K562 (cell line): ENCODE measurements at regions not wholly inside any gene's neighbourhood (a gene's known extent, or its start where the extent isn't known, plus 50 kb on each side); places are given as distances from the start of the nearest gene placed in this dataset.

Source experiments
- ARHGAP35 ChIP-seq: fragments of 450-650 bp; IDR thresholded peaks from 2 replicates; pipeline ENCODE4 v1.6.1; 2018; ENCODE audit not compliant: partially characterized antibody
- HNRNPUL1 ChIP-seq: fragments of 200-400 bp; formaldehyde crosslinking; IDR thresholded peaks from 2 replicates; pipeline ENCODE4 v1.6.1; 2017; ENCODE audit warnings: low read length
- MTA1 ChIP-seq: fragments of 450-650 bp; IDR thresholded peaks from 2 replicates; pipeline ENCODE4 v1.6.1; 2017; ENCODE audit warnings: borderline replicate concordance
- MTA3 ChIP-seq: fragments of 450-650 bp; formaldehyde crosslinking; IDR thresholded peaks from 2 replicates; pipeline ENCODE4 v1.6.1; 2017; ENCODE audit warnings: mild to moderate bottlenecking, borderline replicate concordance
- NFIX ChIP-seq: fragments of 250-450 bp; sonication (Bioruptor Pico); IDR thresholded peaks from 2 replicates; pipeline ENCODE4 v1.4.0; 2020; ENCODE audit warnings: low read depth, mild to moderate bottlenecking, moderate library complexity
- PRMT5 ChIP-seq: sonication (generic); formaldehyde crosslinking; IDR thresholded peaks from 2 replicates; pipeline ENCODE4 v1.5.0; 2020; ENCODE audit warnings: missing genetic modification reagents
- PURB ChIP-seq: sonication (generic); formaldehyde crosslinking; IDR thresholded peaks from 2 replicates; pipeline ENCODE4 v1.9.0; 2021; ENCODE audit warnings: low read depth, mild to moderate bottlenecking, missing genetic modification reagents
- SIN3A ChIP-seq, 2 experiments: fragments of 150-350 bp in 1 of 2; IDR thresholded peaks; 2 replicates each; pipeline ENCODE4 v1.6.1; 2011 to 2016; ENCODE audit warnings: borderline replicate concordance in 2 of 2, low read depth in 2 of 2, low read length in 2 of 2, mild to moderate bottlenecking in 2 of 2, moderate library complexity in 2 of 2; ENCODE audit not compliant: control insufficient read depth in 1 of 2
- ZNF764 ChIP-seq: fragments of 250-450 bp; sonication (Bioruptor Pico); IDR thresholded peaks from 2 replicates; pipeline ENCODE4 v1.4.0; 2020; ENCODE audit warnings: low read depth, mild to moderate bottlenecking, moderate library complexity
- TF ChIP-seq, protein P1 (sequence below): sonication (generic); formaldehyde crosslinking; IDR thresholded peaks from 2 replicates; pipeline ENCODE4 v1.8.0; 2023; ENCODE audit warnings: missing genetic modification reagents, mild to moderate bottlenecking, borderline replicate concordance
- TF ChIP-seq, protein P2 (sequence below): fragments of 450-650 bp; IDR thresholded peaks from 2 replicates; pipeline ENCODE4 v1.6.1; 2016; ENCODE audit warnings: low read depth, mild to moderate bottlenecking, moderate library complexity
- TF ChIP-seq, protein P3 (sequence below): fragments of 450-650 bp; formaldehyde crosslinking; IDR thresholded peaks from 2 replicates; pipeline ENCODE4 v1.4.0; 2022; ENCODE audit warnings: missing genetic modification characterization
- TF ChIP-seq, protein P4 (sequence below): sonication (generic); formaldehyde crosslinking; IDR thresholded peaks from 2 replicates; pipeline ENCODE4 v1.8.1; 2023; ENCODE audit warnings: mild to moderate bottlenecking, missing genetic modification reagents
- TF ChIP-seq, protein P5 (sequence below): fragments of 450-650 bp; conservative IDR thresholded peaks from 2 replicates; pipeline ENCODE4 v1.6.1; 2016; ENCODE audit warnings: missing genetic modification characterization, low read depth, mild to moderate bottlenecking, missing compliant biosample characterization, moderate library complexity
- TF ChIP-seq, protein P6 (sequence below): fragments of 250-450 bp; sonication (Bioruptor Pico); IDR thresholded peaks from 2 replicates; pipeline ENCODE4 v1.4.0; 2020; ENCODE audit warnings: mild to moderate bottlenecking, moderate library complexity

DNA sequence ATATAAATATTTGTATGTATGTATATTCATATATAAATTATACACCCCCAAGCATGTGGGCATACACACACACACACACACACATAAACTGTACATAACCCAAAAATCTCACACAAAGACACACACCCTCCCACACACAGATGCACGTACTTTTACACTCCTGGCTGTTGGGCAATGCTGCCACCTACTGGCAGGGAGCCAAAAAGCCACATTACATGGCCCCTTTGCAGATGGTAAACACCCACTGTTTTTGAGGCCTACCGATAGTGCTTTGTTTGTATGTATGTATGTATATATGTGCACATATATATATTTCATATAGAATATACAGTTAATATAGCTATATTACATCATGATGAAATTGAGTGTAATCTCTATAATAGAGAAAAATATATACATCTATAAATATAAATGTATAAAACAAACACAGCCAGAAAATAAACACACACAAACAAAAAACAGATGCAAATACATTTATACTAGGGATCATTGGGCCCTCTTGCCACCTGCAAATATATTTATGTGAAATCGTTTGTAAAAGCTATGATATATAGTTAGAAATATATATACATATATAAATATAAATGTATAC lies 120.1 kb upstream of the ACBD5 start (continued):
- TF ChIP-seq, protein P1, sequence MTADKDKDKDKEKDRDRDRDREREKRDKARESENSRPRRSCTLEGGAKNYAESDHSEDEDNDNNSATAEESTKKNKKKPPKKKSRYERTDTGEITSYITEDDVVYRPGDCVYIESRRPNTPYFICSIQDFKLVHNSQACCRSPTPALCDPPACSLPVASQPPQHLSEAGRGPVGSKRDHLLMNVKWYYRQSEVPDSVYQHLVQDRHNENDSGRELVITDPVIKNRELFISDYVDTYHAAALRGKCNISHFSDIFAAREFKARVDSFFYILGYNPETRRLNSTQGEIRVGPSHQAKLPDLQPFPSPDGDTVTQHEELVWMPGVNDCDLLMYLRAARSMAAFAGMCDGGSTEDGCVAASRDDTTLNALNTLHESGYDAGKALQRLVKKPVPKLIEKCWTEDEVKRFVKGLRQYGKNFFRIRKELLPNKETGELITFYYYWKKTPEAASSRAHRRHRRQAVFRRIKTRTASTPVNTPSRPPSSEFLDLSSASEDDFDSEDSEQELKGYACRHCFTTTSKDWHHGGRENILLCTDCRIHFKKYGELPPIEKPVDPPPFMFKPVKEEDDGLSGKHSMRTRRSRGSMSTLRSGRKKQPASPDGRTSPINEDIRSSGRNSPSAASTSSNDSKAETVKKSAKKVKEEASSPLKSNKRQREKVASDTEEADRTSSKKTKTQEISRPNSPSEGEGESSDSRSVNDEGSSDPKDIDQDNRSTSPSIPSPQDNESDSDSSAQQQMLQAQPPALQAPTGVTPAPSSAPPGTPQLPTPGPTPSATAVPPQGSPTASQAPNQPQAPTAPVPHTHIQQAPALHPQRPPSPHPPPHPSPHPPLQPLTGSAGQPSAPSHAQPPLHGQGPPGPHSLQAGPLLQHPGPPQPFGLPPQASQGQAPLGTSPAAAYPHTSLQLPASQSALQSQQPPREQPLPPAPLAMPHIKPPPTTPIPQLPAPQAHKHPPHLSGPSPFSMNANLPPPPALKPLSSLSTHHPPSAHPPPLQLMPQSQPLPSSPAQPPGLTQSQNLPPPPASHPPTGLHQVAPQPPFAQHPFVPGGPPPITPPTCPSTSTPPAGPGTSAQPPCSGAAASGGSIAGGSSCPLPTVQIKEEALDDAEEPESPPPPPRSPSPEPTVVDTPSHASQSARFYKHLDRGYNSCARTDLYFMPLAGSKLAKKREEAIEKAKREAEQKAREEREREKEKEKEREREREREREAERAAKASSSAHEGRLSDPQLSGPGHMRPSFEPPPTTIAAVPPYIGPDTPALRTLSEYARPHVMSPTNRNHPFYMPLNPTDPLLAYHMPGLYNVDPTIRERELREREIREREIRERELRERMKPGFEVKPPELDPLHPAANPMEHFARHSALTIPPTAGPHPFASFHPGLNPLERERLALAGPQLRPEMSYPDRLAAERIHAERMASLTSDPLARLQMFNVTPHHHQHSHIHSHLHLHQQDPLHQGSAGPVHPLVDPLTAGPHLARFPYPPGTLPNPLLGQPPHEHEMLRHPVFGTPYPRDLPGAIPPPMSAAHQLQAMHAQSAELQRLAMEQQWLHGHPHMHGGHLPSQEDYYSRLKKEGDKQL: no peak
- TF ChIP-seq, protein P2, sequence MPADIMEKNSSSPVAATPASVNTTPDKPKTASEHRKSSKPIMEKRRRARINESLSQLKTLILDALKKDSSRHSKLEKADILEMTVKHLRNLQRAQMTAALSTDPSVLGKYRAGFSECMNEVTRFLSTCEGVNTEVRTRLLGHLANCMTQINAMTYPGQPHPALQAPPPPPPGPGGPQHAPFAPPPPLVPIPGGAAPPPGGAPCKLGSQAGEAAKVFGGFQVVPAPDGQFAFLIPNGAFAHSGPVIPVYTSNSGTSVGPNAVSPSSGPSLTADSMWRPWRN: no peak
- TF ChIP-seq SIN3A (IDR thresholded peaks at IDR 0.05; ENCODE audit: borderline replicate concordance in 2 of 2, control insufficient read depth in 1 of 2, low read depth in 2 of 2, low read length in 2 of 2) (no peak), MTA3 (no peak), ARHGAP35 (no peak), ZNF764 (CRISPR knock-in tag) (no peak), HNRNPUL1 (no peak), PRMT5 (CRISPR knock-in tag) (no peak), NFIX (CRISPR knock-in tag) (peak; percentile 84), MTA1 (no peak), PURB (CRISPR knock-in tag) (no peak)
- TF ChIP-seq, protein P3, sequence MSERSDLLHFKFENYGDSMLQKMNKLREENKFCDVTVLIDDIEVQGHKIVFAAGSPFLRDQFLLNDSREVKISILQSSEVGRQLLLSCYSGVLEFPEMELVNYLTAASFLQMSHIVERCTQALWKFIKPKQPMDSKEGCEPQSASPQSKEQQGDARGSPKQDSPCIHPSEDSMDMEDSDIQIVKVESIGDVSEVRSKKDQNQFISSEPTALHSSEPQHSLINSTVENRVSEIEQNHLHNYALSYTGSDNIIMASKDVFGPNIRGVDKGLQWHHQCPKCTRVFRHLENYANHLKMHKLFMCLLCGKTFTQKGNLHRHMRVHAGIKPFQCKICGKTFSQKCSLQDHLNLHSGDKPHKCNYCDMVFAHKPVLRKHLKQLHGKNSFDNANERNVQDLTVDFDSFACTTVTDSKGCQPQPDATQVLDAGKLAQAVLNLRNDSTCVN: no peak
- TF ChIP-seq, protein P4, sequence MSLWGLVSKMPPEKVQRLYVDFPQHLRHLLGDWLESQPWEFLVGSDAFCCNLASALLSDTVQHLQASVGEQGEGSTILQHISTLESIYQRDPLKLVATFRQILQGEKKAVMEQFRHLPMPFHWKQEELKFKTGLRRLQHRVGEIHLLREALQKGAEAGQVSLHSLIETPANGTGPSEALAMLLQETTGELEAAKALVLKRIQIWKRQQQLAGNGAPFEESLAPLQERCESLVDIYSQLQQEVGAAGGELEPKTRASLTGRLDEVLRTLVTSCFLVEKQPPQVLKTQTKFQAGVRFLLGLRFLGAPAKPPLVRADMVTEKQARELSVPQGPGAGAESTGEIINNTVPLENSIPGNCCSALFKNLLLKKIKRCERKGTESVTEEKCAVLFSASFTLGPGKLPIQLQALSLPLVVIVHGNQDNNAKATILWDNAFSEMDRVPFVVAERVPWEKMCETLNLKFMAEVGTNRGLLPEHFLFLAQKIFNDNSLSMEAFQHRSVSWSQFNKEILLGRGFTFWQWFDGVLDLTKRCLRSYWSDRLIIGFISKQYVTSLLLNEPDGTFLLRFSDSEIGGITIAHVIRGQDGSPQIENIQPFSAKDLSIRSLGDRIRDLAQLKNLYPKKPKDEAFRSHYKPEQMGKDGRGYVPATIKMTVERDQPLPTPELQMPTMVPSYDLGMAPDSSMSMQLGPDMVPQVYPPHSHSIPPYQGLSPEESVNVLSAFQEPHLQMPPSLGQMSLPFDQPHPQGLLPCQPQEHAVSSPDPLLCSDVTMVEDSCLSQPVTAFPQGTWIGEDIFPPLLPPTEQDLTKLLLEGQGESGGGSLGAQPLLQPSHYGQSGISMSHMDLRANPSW (CRISPR knock-in tag): no peak
- TF ChIP-seq, protein P5, sequence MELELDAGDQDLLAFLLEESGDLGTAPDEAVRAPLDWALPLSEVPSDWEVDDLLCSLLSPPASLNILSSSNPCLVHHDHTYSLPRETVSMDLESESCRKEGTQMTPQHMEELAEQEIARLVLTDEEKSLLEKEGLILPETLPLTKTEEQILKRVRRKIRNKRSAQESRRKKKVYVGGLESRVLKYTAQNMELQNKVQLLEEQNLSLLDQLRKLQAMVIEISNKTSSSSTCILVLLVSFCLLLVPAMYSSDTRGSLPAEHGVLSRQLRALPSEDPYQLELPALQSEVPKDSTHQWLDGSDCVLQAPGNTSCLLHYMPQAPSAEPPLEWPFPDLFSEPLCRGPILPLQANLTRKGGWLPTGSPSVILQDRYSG: no peak
- TF ChIP-seq, protein P6, sequence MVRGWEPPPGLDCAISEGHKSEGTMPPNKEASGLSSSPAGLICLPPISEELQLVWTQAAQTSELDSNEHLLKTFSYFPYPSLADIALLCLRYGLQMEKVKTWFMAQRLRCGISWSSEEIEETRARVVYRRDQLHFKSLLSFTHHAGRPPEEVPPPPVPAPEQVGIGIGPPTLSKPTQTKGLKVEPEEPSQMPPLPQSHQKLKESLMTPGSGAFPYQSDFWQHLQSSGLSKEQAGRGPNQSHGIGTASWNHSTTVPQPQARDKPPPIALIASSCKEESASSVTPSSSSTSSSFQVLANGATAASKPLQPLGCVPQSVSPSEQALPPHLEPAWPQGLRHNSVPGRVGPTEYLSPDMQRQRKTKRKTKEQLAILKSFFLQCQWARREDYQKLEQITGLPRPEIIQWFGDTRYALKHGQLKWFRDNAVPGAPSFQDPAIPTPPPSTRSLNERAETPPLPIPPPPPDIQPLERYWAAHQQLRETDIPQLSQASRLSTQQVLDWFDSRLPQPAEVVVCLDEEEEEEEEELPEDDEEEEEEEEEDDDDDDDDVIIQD (CRISPR knock-in tag): no peak
